GM12878 (cell line): ENCODE measurements at regions not wholly inside any gene's neighbourhood (a gene's known extent, or its start where the extent isn't known, plus 50 kb on each side); places are given as distances from the start of the nearest gene placed in this dataset.

Source experiments
- ATF7 ChIP-seq: fragments of 450-650 bp; IDR thresholded peaks from 2 replicates; pipeline ENCODE4 v1.6.1; 2016; ENCODE audit warnings: low read depth, mild to moderate bottlenecking
- BACH1 ChIP-seq: fragments of 450-650 bp; IDR thresholded peaks from 2 replicates; pipeline ENCODE4 v1.6.1; 2017; ENCODE audit warnings: mild to moderate bottlenecking, borderline replicate concordance
- BMI1 ChIP-seq: fragments of 450-650 bp; IDR thresholded peaks from 2 replicates; pipeline ENCODE4 v1.6.1; 2016; ENCODE audit warnings: mild to moderate bottlenecking, moderate library complexity, borderline replicate concordance
- BRCA1 ChIP-seq: IDR thresholded peaks from 2 replicates; pipeline ENCODE4 v1.6.1; 2011; ENCODE audit warnings: low read depth, low read length, improper control_type of control experiment
- CREM ChIP-seq: IDR thresholded peaks from 2 replicates; pipeline ENCODE4 v1.6.1; 2014; ENCODE audit warnings: antibody characterized with exemption, low read depth
- EED ChIP-seq: sonication (generic); IDR thresholded peaks from 2 replicates; pipeline ENCODE4 v1.6.1; 2016; ENCODE audit warnings: antibody characterized with exemption, low read depth
- EP300 ChIP-seq, 2 experiments: fragments of 150-350 bp in 1 of 2; IDR thresholded peaks; 2 replicates each; pipeline ENCODE4 v1.6.1; 2011 to 2012; ENCODE audit warnings: low read depth in 2 of 2, low read length in 2 of 2, borderline replicate concordance in 1 of 2, improper control_type of control experiment in 1 of 2, inconsistent platforms in 1 of 2; ENCODE audit not compliant: control insufficient read depth in 1 of 2
- EZH2 ChIP-seq: IDR thresholded peaks from 2 replicates; pipeline ENCODE4 v1.6.1; 2012; ENCODE audit warnings: low read depth, mild to moderate bottlenecking, control low read depth, inconsistent platforms, low read length, borderline replicate concordance; ENCODE audit not compliant: control insufficient read depth
- MLLT1 ChIP-seq: fragments of 450-650 bp; IDR thresholded peaks from 2 replicates; pipeline ENCODE4 v1.6.1; 2016; ENCODE audit warnings: mild to moderate bottlenecking
- MXI1 ChIP-seq: fragments of 150-350 bp; IDR thresholded peaks from 2 replicates; pipeline ENCODE4 v1.6.1; 2011; ENCODE audit warnings: low read depth, mild to moderate bottlenecking, inconsistent platforms, low read length, improper control_type of control experiment
- PAX5 ChIP-seq: IDR thresholded peaks from 2 replicates; pipeline ENCODE4 v1.6.1; 2011; ENCODE audit warnings: low read depth, low read length, borderline replicate concordance
- PML ChIP-seq: IDR thresholded peaks from 2 replicates; pipeline ENCODE4 v1.6.1; 2012; ENCODE audit warnings: low read length, inconsistent platforms
- POU2F2 ChIP-seq: IDR thresholded peaks from 3 replicates; pipeline ENCODE4 v1.6.1; 2011; ENCODE audit warnings: low read depth, mild to moderate bottlenecking, low read length, borderline replicate concordance
- STAT3 ChIP-seq: IDR thresholded peaks from 2 replicates; pipeline ENCODE4 v1.6.1; 2011; ENCODE audit warnings: low read depth, low read length, improper control_type of control experiment
- TCF7 ChIP-seq: IDR thresholded peaks from 2 replicates; pipeline ENCODE4 v1.6.1; 2014; ENCODE audit warnings: antibody characterized with exemption, borderline replicate concordance
- YBX1 ChIP-seq: fragments of 450-650 bp; IDR thresholded peaks from 2 replicates; pipeline ENCODE4 v1.6.1; 2016; ENCODE audit warnings: antibody characterized with exemption
- TF ChIP-seq, protein P1 (sequence below): fragments of 450-650 bp; IDR thresholded peaks from 2 replicates; pipeline ENCODE4 v1.6.1; 2017; ENCODE audit warnings: low read depth, mild to moderate bottlenecking, moderate library complexity
- TF ChIP-seq, protein P2 (sequence below): IDR thresholded peaks from 2 replicates; pipeline ENCODE4 v1.6.1; 2012; ENCODE audit warnings: mild to moderate bottlenecking, low read depth, low read length
- TF ChIP-seq, protein P3 (sequence below): fragments of 450-650 bp; IDR thresholded peaks from 2 replicates; pipeline ENCODE4 v1.6.1; 2017; ENCODE audit warnings: mild to moderate bottlenecking, low read depth, inconsistent platforms; ENCODE audit not compliant: poor library complexity, severe bottlenecking

DNA sequence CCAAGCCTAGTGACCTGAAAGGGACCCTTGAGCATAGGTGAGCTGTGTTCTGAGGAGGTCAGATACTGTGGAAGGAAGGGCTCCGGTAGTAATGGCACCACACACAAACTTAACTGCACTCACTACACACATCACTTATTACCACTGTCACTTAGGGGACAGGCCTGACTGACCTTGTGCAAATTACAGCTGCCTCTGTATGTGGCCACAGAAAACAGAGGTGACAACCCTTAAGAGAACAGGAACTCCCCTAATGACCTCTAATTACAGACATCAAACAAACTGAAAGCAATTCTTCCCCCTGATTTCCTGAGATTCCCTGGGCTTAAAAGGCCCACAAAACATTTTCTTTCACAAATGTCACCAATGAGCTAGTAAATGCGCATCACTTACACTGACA, 360.6 kb downstream of the RND3 start (continued):
- TF ChIP-seq, protein P1, sequence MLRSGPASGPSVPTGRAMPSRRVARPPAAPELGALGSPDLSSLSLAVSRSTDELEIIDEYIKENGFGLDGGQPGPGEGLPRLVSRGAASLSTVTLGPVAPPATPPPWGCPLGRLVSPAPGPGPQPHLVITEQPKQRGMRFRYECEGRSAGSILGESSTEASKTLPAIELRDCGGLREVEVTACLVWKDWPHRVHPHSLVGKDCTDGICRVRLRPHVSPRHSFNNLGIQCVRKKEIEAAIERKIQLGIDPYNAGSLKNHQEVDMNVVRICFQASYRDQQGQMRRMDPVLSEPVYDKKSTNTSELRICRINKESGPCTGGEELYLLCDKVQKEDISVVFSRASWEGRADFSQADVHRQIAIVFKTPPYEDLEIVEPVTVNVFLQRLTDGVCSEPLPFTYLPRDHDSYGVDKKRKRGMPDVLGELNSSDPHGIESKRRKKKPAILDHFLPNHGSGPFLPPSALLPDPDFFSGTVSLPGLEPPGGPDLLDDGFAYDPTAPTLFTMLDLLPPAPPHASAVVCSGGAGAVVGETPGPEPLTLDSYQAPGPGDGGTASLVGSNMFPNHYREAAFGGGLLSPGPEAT: peak; percentile 60
- 0 out of 2 replicates have a peak, but pooled peaks have one; percentile 20 for TF ChIP-seq TCF7
- TF ChIP-seq BMI1: peak; percentile 36; the same call in 1 of the 2 replicates
- peak; percentile 44 to 51; a peak in 2 of 4 replicates for TF ChIP-seq EP300 (IDR thresholded peaks at IDR 0.05; ENCODE audit: borderline replicate concordance in 1 of 2, control insufficient read depth in 1 of 2, low read depth in 2 of 2, low read length in 2 of 2)
- TF ChIP-seq BACH1: peak; percentile 32; the same call in 1 of the 2 replicates
- TF ChIP-seq CREM: no peak
- no peak for TF ChIP-seq BRCA1
- peak; percentile 26; the same call in 1 of the 2 replicates for TF ChIP-seq MLLT1
- TF ChIP-seq POU2F2: peak; percentile 44; the same call in 1 of the 3 replicates
- TF ChIP-seq ATF7: peak; percentile 61; the same call in 1 of the 2 replicates
- TF ChIP-seq PML: no peak
- peak; percentile 78 for TF ChIP-seq PAX5
- TF ChIP-seq YBX1: no peak
- TF ChIP-seq EZH2: no peak
- TF ChIP-seq STAT3: no peak
- TF ChIP-seq, protein P2, sequence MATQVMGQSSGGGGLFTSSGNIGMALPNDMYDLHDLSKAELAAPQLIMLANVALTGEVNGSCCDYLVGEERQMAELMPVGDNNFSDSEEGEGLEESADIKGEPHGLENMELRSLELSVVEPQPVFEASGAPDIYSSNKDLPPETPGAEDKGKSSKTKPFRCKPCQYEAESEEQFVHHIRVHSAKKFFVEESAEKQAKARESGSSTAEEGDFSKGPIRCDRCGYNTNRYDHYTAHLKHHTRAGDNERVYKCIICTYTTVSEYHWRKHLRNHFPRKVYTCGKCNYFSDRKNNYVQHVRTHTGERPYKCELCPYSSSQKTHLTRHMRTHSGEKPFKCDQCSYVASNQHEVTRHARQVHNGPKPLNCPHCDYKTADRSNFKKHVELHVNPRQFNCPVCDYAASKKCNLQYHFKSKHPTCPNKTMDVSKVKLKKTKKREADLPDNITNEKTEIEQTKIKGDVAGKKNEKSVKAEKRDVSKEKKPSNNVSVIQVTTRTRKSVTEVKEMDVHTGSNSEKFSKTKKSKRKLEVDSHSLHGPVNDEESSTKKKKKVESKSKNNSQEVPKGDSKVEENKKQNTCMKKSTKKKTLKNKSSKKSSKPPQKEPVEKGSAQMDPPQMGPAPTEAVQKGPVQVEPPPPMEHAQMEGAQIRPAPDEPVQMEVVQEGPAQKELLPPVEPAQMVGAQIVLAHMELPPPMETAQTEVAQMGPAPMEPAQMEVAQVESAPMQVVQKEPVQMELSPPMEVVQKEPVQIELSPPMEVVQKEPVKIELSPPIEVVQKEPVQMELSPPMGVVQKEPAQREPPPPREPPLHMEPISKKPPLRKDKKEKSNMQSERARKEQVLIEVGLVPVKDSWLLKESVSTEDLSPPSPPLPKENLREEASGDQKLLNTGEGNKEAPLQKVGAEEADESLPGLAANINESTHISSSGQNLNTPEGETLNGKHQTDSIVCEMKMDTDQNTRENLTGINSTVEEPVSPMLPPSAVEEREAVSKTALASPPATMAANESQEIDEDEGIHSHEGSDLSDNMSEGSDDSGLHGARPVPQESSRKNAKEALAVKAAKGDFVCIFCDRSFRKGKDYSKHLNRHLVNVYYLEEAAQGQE: no peak
- TF ChIP-seq MXI1: no peak
- TF ChIP-seq, protein P3, sequence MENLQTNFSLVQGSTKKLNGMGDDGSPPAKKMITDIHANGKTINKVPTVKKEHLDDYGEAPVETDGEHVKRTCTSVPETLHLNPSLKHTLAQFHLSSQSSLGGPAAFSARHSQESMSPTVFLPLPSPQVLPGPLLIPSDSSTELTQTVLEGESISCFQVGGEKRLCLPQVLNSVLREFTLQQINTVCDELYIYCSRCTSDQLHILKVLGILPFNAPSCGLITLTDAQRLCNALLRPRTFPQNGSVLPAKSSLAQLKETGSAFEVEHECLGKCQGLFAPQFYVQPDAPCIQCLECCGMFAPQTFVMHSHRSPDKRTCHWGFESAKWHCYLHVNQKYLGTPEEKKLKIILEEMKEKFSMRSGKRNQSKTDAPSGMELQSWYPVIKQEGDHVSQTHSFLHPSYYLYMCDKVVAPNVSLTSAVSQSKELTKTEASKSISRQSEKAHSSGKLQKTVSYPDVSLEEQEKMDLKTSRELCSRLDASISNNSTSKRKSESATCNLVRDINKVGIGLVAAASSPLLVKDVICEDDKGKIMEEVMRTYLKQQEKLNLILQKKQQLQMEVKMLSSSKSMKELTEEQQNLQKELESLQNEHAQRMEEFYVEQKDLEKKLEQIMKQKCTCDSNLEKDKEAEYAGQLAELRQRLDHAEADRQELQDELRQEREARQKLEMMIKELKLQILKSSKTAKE: peak; percentile 59
- TF ChIP-seq EED: no peak
